Activated CD4-positive, alpha-beta memory T cell treated with anti-CD3 and anti-CD28 coated beads for 36 hours (primary cell): ENCODE measurements at regions not wholly inside any gene's neighbourhood (a gene's known extent, or its start where the extent isn't known, plus 50 kb on each side); places are given as distances from the start of the nearest gene placed in this dataset.
"Not testable (repeated sequence)": the region's sequence is repeated elsewhere in the genome, so short reads cannot be mapped to it uniquely, and the experiment has no call there.

Experiments used
- CTCF ChIA-PET: fragments of 350-600 bp; sonication (Branson Sonifier 250); formaldehyde crosslinking; loops from one replicate; lab custom pipeline; 2021; ENCODE audit warnings: antibody characterized with exemption, inconsistent platforms; lab: Charles Lee
- POLR2A ChIA-PET: fragments of 350-600 bp; sonication (Branson Sonifier 250); formaldehyde crosslinking; loops from one replicate; lab custom pipeline; 2021; ENCODE audit warnings: antibody characterized with exemption; lab: Charles Lee
- DNase-seq: peaks from one replicate; pipeline ENCODE4 v3.0.0-alpha.2; 2020
- H3K27ac Mint-ChIP-seq: one replicate; pipeline ENCODE4 v1.8.0; 2021; ENCODE audit warnings: mixed read lengths
- H3K27me3 Mint-ChIP-seq: one replicate; pipeline ENCODE4 v1.8.0; 2021; ENCODE audit warnings: mixed read lengths
- H3K36me3 Mint-ChIP-seq: one replicate; pipeline ENCODE4 v1.8.0; 2021; ENCODE audit warnings: mixed read lengths
- H3K4me1 Mint-ChIP-seq: one replicate; pipeline ENCODE4 v1.8.0; 2021; ENCODE audit warnings: low read depth, mixed read lengths
- H3K4me3 Mint-ChIP-seq: one replicate; pipeline ENCODE4 v1.8.0; 2021; ENCODE audit warnings: mild to moderate bottlenecking, mixed read lengths
- H3K9me3 Mint-ChIP-seq: one replicate; pipeline ENCODE4 v1.8.0; 2021; ENCODE audit warnings: mixed read lengths
- intact Hi-C: fragments of 100-400 bp; cut with micrococcal nuclease; formaldehyde crosslinking; loops from one replicate; pipeline ENCODE4 v1.15.1; 2023

- ChIA-PET CTCF (no interaction called here), POLR2A (no interaction called here)
- Mint-ChIP-seq H3K27me3 (no peaks in the 10 kb centered on the region), H3K4me1 (no peaks in the 10 kb centered on the region), H3K4me3 (no peak overlapping the region), H3K9me3 (peaks cover 7% of the 10 kb centered on the region), H3K27ac (no peak overlapping the region), H3K36me3 (no peaks in the 10 kb centered on the region)
- DNase-seq = no peak
- intact Hi-C loops = no loop called here
These were observed 843.2 kb downstream of the AMY1C start for GRCh38 chr1:104592926-104593325.

- no peak overlapping the region for H3K4me3 Mint-ChIP-seq
- intact Hi-C loops = no loop called here
- peaks cover 7% of the 10 kb centered on the region for H3K9me3 Mint-ChIP-seq
- H3K27ac Mint-ChIP-seq = no peak overlapping the region
- no peak for DNase-seq
- no peaks in the 10 kb centered on the region for H3K36me3 Mint-ChIP-seq
- CTCF ChIA-PET = no interaction called here
- no peaks in the 10 kb centered on the region for H3K4me1 Mint-ChIP-seq
- H3K27me3 Mint-ChIP-seq = no peaks in the 10 kb centered on the region
- POLR2A ChIA-PET = no interaction called here
These were observed 843.9 kb downstream of the AMY1C start for GRCh38 chr1:104593413-104594187.

- Mint-ChIP-seq H3K27me3 (no peaks in the 10 kb centered on the region), H3K27ac (no peak overlapping the region), H3K4me3 (no peak overlapping the region), H3K9me3 (peaks cover 41% of the 10 kb centered on the region), H3K36me3 (no peaks in the 10 kb centered on the region), H3K4me1 (no peaks in the 10 kb centered on the region)
- CTCF ChIA-PET = no interaction called here
- intact Hi-C loops = no loop called here
- POLR2A ChIA-PET = no interaction called here
- DNase-seq = no peak
These were observed 867.8 kb downstream of the AMY1C start for GRCh38 chr1:104617474-104617873.

GRCh38 chr1:104621221-104621620, 871.5 kb downstream of the AMY1C start:
- H3K27ac Mint-ChIP-seq = no peak overlapping the region
- POLR2A ChIA-PET = no interaction called here

GRCh38 chr1:104624538-104624937, 874.8 kb downstream of the AMY1C start:
- peaks cover 19% of the 10 kb centered on the region for H3K9me3 Mint-ChIP-seq
- POLR2A ChIA-PET = no interaction called here
- no peak overlapping the region for H3K4me3 Mint-ChIP-seq
- H3K27me3 Mint-ChIP-seq = no peaks in the 10 kb centered on the region
- no peaks in the 10 kb centered on the region for H3K36me3 Mint-ChIP-seq
- no peak for DNase-seq
- intact Hi-C loops = no loop called here
- no peaks in the 10 kb centered on the region for H3K4me1 Mint-ChIP-seq
- H3K27ac Mint-ChIP-seq = no peak overlapping the region
- CTCF ChIA-PET = no interaction called here

More at GRCh38 chr1:104621221-104621620, 871.5 kb downstream of the AMY1C start:
- Mint-ChIP-seq H3K36me3 (no peaks in the 10 kb centered on the region), H3K4me1 (no peaks in the 10 kb centered on the region), H3K4me3 (no peak overlapping the region), H3K9me3 (peaks cover 28% of the 10 kb centered on the region), H3K27me3 (no peaks in the 10 kb centered on the region)
- CTCF ChIA-PET = no interaction called here
- intact Hi-C loops = no loop called here
- DNase-seq = no peak

DNA sequence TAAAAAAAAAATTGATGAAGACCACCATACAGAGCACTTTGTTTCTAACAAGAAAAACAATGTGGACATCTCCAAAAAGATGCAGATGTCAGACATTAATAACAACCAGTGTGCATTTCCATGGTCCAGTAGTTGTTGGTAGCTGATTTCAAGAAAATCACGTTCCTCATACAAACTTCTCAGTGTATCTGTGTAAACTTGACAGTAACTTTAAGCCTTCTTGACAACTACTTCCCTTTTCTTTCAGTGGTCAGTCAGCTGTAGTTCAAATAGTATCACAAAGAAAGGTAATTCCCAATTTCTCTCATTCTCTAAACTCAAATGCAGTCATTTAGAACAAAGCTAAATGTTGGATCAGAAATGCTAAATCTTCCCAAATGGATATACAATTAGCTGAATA, 879.9 kb downstream of the AMY1C start:
- H3K4me1 Mint-ChIP-seq = no peaks in the 10 kb centered on the region
- intact Hi-C loops = no loop called here
- H3K27ac Mint-ChIP-seq = no peak overlapping the region
- H3K36me3 Mint-ChIP-seq = no peaks in the 10 kb centered on the region
- POLR2A ChIA-PET = interaction anchor here (0.5 kb wide), 1 partner anchor 95 kb away, joined by 3 read pairs; no protein-coding TSS in a partner anchor
- no peaks in the 10 kb centered on the region for H3K27me3 Mint-ChIP-seq
- H3K4me3 Mint-ChIP-seq = no peak overlapping the region
- peaks cover 11% of the 10 kb centered on the region for H3K9me3 Mint-ChIP-seq
- CTCF ChIA-PET = interaction anchor here (0.7 kb wide), 1 partner anchor 78 kb away, joined by 3 read pairs; no protein-coding TSS in a partner anchor
- DNase-seq = no peak

DNA sequence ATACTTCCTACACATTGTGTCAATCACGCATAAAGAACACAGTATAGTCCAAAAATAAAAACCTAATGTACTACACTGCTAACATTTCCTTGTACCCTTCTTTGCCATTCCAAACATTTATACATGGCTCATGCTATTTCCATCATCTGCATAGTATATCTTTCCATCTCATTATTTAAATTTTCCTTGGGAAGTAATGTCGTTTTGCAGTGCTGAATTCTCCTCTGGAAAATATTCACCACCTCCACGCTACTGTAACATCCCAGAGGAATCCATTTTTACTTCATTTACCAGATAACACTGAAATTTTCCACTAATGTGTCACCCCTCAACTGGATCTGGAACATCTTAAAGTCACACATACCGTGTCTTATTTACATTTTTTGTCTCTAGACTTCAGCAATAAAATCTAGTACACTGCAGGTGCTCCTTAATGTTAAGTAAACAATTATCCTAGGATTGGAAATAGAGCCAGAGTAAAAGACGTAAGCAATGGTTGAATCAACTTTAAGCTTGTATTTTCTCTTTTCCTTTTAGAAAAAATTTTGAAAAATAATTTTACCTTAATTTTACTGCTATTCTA, 881.0 kb downstream of the AMY1C start:
- CTCF ChIA-PET = no interaction called here
- H3K4me3 Mint-ChIP-seq = no peak overlapping the region
- H3K36me3 Mint-ChIP-seq = no peaks in the 10 kb centered on the region
- H3K9me3 Mint-ChIP-seq = peaks cover 8% of the 10 kb centered on the region
- H3K27me3 Mint-ChIP-seq = no peaks in the 10 kb centered on the region
- POLR2A ChIA-PET = no interaction called here
- H3K27ac Mint-ChIP-seq = no peak overlapping the region
- no peaks in the 10 kb centered on the region for H3K4me1 Mint-ChIP-seq
- intact Hi-C loops = no loop called here
- no peak for DNase-seq

GRCh38 chr1:104636581-104636980, 886.9 kb downstream of the AMY1C start:
- Mint-ChIP-seq H3K4me3 (no peak overlapping the region), H3K36me3 (no peaks in the 10 kb centered on the region), H3K4me1 (no peaks in the 10 kb centered on the region), H3K27ac (no peak overlapping the region), H3K9me3 (peaks cover 5% of the 10 kb centered on the region), H3K27me3 (no peaks in the 10 kb centered on the region)
- intact Hi-C loops = no loop called here
- DNase-seq = no peak
- CTCF ChIA-PET = no interaction called here
- POLR2A ChIA-PET = no interaction called here

GRCh38 chr1:104646233-104646632, 896.5 kb downstream of the AMY1C start:
- Mint-ChIP-seq H3K27ac (no peak overlapping the region), H3K4me1 (no peaks in the 10 kb centered on the region), H3K36me3 (no peaks in the 10 kb centered on the region), H3K27me3 (no peaks in the 10 kb centered on the region), H3K9me3 (peaks cover 6% of the 10 kb centered on the region), H3K4me3 (no peak overlapping the region)
- DNase-seq = no peak
- ChIA-PET POLR2A (no interaction called here), CTCF (no interaction called here)
- intact Hi-C loops = no loop called here

DNA sequence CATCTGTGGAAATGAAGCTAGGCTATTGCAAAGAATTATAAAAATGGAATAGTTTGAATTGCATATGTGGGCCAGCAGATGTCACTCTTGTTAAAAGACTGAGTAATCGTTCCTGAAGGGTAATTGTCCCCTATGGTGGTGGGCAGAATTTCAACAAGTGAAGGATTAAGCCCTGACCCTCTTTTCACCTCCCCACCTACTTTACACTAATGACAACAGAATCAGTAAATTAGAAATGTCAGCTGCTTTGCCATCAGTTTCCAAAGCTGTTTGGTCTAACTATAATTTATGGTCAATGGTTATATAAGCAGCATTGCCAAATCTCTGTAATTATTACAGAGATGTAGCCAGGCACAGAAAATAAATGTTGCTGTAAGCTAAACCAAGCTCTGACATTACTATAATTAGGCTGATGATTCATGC, 898.6 kb downstream of the AMY1C start:
- no peaks in the 10 kb centered on the region for H3K36me3 Mint-ChIP-seq
- no peak overlapping the region for H3K4me3 Mint-ChIP-seq
- CTCF ChIA-PET = no interaction called here
- H3K4me1 Mint-ChIP-seq = no peaks in the 10 kb centered on the region
- intact Hi-C loops = no loop called here
- no peak overlapping the region for H3K27ac Mint-ChIP-seq
- POLR2A ChIA-PET = no interaction called here
- no peaks in the 10 kb centered on the region for H3K27me3 Mint-ChIP-seq
- DNase-seq = no peak
- peaks cover 2% of the 10 kb centered on the region for H3K9me3 Mint-ChIP-seq

DNA sequence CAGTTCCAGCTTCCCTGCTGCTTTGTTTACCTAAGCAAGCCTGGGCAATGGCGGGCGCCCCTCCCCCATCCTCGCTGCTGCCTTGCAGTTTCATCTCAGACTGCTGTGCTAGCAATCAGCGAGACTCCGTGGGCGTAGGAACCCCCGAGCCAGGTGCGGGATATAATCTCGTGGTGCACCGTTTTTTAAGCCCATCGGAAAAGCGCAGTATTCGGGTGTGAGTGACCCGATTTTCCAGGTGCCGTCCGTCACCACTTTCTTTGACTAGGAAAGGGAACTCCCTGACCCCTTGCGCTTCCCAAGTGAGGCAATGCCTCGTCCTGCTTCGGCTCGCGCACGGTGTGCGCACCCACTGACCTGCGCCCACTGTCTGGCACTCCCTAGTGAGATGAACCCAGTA, 914.7 kb downstream of the AMY1C start:
- H3K27ac Mint-ChIP-seq, H3K27me3 Mint-ChIP-seq, H3K4me1 Mint-ChIP-seq, CTCF ChIA-PET, H3K36me3 Mint-ChIP-seq, H3K4me3 Mint-ChIP-seq, intact Hi-C loops, DNase-seq, POLR2A ChIA-PET, H3K9me3 Mint-ChIP-seq: not testable (repeated sequence)

GRCh38 chr1:104665300-104665699, 915.6 kb downstream of the AMY1C start:
- intact Hi-C loops = no loop called here

More at GRCh38 chr1:104665300-104665699, 915.6 kb downstream of the AMY1C start:
- Mint-ChIP-seq H3K4me3 (no peak overlapping the region), H3K9me3 (peaks cover 9% of the 10 kb centered on the region), H3K4me1 (no peaks in the 10 kb centered on the region), H3K27ac (no peak overlapping the region), H3K27me3 (no peaks in the 10 kb centered on the region), H3K36me3 (no peaks in the 10 kb centered on the region)
- ChIA-PET CTCF (no interaction called here), POLR2A (no interaction called here)
- DNase-seq = no peak
